HEK293 (cell line): ENCODE measurements at regions not wholly inside any gene's neighbourhood (a gene's known extent, or its start where the extent isn't known, plus 50 kb on each side); places are given as distances from the start of the nearest gene placed in this dataset.

Experiments
- YY1 ChIP-seq: fragments of 450-650 bp; formaldehyde crosslinking; IDR thresholded peaks from 2 replicates; pipeline ENCODE4 v1.5.1; 2018; ENCODE audit warnings: missing biosample characterization, missing genetic modification characterization
- ZNF677 ChIP-seq: fragments of 450-650 bp; IDR thresholded peaks from 2 replicates; pipeline ENCODE4 v1.5.0; 2018; ENCODE audit warnings: missing biosample characterization, mild to moderate bottlenecking, missing genetic modification characterization, moderate library complexity
- TF ChIP-seq, protein P1 (sequence below): fragments of 450-650 bp; formaldehyde crosslinking; IDR thresholded peaks from 2 replicates; pipeline ENCODE4 v1.5.1; 2016; ENCODE audit warnings: missing biosample characterization, missing genetic modification characterization

GRCh38 chr1:38624336-38625039 is 235.1 kb downstream of the RRAGC start:
- TF ChIP-seq ZNF677 (tag by site-specific recombination) (no peak), YY1 (tag by site-specific recombination) (no peak)
- TF ChIP-seq, protein P1, sequence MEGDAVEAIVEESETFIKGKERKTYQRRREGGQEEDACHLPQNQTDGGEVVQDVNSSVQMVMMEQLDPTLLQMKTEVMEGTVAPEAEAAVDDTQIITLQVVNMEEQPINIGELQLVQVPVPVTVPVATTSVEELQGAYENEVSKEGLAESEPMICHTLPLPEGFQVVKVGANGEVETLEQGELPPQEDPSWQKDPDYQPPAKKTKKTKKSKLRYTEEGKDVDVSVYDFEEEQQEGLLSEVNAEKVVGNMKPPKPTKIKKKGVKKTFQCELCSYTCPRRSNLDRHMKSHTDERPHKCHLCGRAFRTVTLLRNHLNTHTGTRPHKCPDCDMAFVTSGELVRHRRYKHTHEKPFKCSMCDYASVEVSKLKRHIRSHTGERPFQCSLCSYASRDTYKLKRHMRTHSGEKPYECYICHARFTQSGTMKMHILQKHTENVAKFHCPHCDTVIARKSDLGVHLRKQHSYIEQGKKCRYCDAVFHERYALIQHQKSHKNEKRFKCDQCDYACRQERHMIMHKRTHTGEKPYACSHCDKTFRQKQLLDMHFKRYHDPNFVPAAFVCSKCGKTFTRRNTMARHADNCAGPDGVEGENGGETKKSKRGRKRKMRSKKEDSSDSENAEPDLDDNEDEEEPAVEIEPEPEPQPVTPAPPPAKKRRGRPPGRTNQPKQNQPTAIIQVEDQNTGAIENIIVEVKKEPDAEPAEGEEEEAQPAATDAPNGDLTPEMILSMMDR (tag by site-specific recombination), result no peak
